Ovary (tissue), 3 donors: ENCODE measurements at regions not wholly inside any gene's neighbourhood (a gene's known extent, or its start where the extent isn't known, plus 50 kb on each side); places are given as distances from the start of the nearest gene placed in this dataset.

ENCODE experiments used
- CTCF ChIP-seq, 3 donors: fragments of 450-650 bp in 2 of 3; fragments of 200-600 bp in 1 of 3; IDR thresholded peaks; one replicate each; pipeline versions ENCODE4 v1.5.1 to v1.8.0; 2016 to 2022; ENCODE audit warnings: antibody characterized with exemption in 3 of 3, mild to moderate bottlenecking in 1 of 3
- EP300 ChIP-seq: sonication (generic); formaldehyde crosslinking; IDR thresholded peaks from one replicate; pipeline ENCODE4 v1.6.1; 2017; ENCODE audit warnings: antibody characterized with exemption
- POLR2A ChIP-seq: fragments of 450-650 bp; IDR thresholded peaks from one replicate; pipeline ENCODE4 v1.6.1; 2017; ENCODE audit warnings: antibody characterized with exemption, mild to moderate bottlenecking, moderate library complexity
- donor health status: DM: no; HTN: no; CAD: no.

GRCh38 chr15:61687651-61688050 is 372.6 kb downstream of the VPS13C start:
- TF ChIP-seq CTCF (IDR thresholded peaks at IDR 0.05) (no peak), EP300 (no peak), POLR2A (no peak)
